Cerebellar nuclear complex (tissue), 1 donor: ENCODE measurements at regions not wholly inside any gene's neighbourhood (a gene's known extent, or its start where the extent isn't known, plus 50 kb on each side); places are given as distances from the start of the nearest gene placed in this dataset.
"Not testable (repeated sequence)": the region's sequence is repeated elsewhere in the genome, so short reads cannot be mapped to it uniquely, and the experiment has no call there.

Source experiments
- DNase-seq, 2 experiments: peaks; one replicate each; lab custom pipeline; 2025; lab: John Stamatoyannopoulos, UW

GRCh38 chr6:27773542-27774263 lies 138.5 kb downstream of the OR2B2 start:
- not testable (repeated sequence) for DNase-seq

DNA sequence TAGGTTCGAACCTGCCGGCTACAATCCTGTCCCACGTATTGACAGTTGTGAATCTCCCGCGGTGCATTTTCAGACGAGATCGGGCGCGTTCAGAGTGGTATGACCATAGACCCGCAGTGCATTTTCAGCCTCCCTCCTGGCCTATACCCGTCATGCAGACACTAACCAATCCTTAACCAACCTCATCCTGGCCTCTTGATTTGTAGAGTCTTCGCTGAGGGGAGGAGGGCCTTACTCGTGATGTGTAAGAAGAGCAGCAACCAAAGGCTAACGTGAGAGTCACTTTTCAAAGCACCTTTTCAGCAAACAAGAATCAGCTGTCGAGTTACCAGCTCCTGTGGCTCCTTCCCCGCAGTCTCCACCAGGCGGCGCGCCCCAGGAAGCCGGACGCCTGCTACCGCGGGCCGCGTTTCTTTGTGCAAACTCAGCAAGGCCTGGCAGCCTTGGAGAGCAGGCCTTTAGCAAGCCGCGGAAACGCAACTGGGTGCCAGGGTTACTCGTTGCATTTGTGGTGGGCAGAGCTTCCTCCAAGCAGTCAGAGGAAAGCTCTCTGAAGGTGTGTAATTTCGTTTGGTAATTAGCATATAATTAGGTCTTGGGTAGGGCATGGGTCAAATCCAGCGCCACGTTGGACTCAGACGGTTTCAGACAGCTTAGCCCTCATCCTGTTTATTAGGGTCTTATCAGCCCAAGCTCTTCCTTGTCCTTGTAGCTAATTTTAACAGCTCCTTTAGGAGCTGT lies 139.8 kb downstream of the OR2B2 start:
- DNase-seq: peak in 1 of 2 experiments; percentile 10

GRCh38 chr6:27771235-27771634 lies 141.0 kb downstream of the OR2B2 start:
- no peak for DNase-seq

- DNase-seq: no peak
These were observed 141.5 kb downstream of the OR2B2 start for GRCh38 chr6:27770724-27771123.

GRCh38 chr6:27768556-27768955 lies 143.6 kb downstream of the OR2B2 start:
- no peak for DNase-seq

GRCh38 chr6:27767851-27768250 lies 144.3 kb downstream of the OR2B2 start:
- no peak for DNase-seq

DNA sequence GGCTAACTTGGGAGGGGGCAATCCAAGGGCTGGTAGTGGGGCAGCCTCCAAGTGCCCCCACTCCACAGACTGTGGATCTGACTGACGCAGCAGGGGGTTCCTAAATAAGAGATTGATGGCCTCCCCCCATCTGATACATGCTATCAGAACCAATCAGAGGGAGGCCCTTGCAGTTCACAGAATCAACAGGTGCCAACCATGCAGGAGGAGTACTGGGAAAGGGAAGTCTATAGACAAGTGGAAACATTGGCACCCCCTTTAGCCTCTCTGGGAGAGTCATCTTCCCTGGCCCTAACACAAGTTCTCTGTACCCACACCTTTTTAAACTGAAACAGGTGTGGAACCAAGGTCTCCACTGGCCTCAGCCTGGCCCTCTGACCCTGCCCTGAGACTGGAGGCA lies 145.8 kb downstream of the OR2B2 start:
- no peak for DNase-seq

- no peak for DNase-seq
These were observed 147.1 kb downstream of the OR2B2 start for GRCh38 chr6:27765028-27765590.

- no peak for DNase-seq
These were observed 150.8 kb downstream of the OR2B2 start for GRCh38 chr6:27761391-27761790.

DNA sequence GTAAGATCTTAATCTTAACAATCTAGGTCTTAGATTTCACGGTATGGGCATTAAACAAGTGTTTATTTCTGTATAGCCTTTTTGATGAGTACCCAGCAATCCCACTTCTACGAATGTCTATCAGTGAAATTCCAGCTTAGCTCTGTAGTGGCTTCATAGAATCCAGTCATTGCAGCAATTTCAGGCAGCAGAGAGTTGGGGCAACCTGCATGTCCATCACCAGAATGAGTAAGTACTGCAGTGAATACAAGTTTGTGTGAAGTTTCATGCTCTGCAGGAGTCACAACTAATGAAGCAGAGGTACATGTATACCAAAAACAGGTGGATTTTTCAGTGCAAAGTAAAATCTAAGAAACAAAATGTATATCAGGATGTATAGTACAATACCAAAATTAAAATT lies 151.7 kb downstream of the OR2B2 start:
- DNase-seq: no peak

GRCh38 chr6:27759930-27760329 lies 152.3 kb downstream of the OR2B2 start:
- DNase-seq: no peak

- DNase-seq: no peak
These were observed 153.7 kb downstream of the OR2B2 start for GRCh38 chr6:27758491-27758890.

GRCh38 chr6:27757307-27757706 lies 154.9 kb downstream of the OR2B2 start:
- DNase-seq: no peak

DNA sequence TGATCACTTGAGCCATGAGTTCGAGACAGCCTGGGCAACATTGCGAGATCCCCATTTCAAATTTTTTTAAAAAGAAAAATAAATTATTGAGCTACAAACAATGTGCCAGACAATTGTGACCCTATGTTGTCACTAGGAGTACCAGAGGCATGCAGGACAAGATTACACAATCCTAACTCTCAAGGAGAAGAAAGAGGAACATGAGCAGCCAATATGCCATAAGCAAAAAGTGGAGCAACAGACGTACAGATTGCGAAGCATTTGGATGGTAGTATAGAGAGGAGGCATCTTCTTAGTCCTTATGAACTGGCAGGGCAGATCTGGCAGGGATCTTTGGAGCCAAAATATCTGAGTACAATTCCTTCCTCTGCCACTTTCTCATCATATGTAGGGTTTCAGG lies 156.4 kb downstream of the OR2B2 start:
- DNase-seq: no peak

DNA sequence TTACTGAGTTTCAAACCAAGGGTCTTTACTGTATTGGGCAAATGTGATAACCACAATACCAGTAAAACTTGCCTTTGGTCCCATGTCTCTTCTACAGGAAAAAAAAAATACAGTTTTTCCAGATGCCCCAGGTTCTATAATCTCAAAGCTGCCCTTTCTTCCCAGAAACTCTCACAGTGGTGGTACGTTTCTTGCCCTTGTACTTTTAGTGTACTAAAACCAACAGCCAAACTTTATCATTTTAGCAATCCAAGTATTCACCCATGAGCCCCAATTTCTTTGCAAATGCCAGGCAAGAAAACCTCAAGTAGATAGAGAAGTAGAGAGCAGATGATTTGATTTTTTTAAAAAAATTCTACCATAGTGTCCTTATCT lies 157.8 kb downstream of the OR2B2 start:
- DNase-seq: no peak

DNA sequence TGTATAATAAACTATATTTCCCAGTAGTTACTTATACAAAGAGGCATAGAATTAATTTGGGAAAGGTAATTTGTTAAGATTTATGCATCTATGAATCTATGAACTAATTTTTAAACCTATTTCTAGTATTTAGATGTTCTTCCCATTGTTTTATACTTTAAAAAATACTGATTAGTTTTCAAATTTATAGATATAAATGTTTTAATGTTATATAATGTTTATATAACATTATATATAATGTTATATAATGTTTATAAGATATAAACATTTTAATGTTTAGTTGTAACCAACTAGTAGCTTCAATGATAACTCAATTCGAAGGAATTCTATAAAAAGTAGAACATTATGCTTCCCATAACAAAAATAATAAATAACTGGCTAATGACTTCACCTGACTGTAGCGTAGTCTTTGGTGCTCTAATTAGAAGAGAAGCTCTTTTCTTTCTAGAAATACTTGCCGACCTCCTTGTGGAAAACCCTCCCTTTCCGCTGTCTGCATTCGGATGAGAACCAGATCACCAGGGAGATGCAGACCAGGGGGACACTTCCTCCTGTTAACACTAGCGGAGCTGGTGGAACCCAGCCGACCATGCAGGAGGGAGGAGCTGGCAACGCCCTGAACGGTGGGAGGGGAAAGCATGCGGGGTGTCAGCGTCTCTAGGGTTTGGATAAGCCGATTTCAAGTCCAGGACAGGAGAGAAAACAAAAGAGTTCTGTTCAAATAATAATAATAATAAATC lies 158.4 kb downstream of the OR2B2 start:
- DNase-seq: peak in 1 of 2 experiments; percentile 49

DNA sequence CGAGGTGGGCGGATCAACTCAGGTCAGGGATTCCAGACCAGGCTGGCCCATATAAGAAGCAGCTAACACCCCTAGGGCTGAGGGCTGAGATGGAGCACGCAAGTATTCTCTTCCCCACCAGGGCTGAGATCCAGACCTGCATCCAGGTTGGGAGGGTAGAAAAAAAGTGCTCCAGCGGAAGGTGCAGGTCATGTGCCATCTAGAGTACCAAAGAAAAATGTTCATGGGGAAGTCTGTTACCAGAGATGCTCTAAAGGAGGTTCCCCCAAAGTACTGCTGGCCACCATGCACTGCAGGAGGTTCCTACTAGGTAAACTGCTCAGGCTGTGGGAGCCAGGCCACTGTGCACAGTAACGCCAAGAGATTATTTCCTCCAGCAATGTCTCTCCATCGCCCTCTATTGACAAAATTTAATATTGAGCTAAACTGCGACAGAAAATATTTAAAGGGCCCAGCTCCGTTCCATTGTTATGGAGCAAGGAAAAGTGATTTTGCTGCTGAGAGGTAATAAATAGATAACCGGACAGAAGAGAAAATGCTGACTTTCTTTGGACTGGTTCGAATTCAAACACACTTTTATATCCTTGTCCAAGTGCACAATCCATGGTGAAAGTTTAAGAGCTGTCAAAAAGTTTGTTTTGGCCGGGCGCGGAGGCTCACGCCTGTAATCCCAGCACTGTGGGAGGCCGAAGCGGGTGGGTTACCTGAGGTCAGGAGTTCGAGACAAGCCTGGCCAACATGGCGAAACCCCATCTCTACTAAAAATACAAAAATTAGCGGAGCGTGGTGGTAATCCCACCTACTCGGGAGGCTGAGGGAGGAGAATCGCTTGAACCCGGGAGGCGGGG lies 159.9 kb downstream of the OR2B2 start:
- peak in 1 of 2 experiments; percentile 60 for DNase-seq

- no peak for DNase-seq
These were observed 163.5 kb downstream of the OR2B2 start for GRCh38 chr6:27748661-27749060.

- DNase-seq: no peak
These were observed 164.6 kb downstream of the OR2B2 start for GRCh38 chr6:27747637-27748036.

- DNase-seq: not testable (repeated sequence)
These were observed 165.3 kb downstream of the OR2B2 start for GRCh38 chr6:27746860-27747259.

DNA sequence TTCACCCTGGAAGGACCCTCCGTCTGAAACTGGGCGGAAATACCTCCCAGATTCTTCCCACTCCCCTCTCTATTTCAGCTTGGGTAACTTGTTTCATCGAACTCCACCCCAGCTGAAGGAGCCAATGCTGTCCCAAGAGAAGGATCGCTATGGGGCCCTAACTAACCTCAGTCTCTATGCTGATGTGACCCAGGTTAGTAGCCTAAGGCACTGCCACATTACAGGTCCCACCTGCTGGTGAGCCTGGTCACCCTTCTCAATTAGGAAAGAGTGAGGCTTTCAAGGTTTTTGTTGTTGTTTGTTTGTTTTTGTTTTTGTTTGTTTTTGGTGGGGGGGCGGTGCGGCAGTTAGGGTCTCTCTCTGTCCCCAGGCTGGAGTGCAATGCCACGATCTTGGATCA lies 168.4 kb downstream of the OR2B2 start:
- DNase-seq: no peak
